Prostate gland (tissue), 2 donors: ENCODE measurements at regions not wholly inside any gene's neighbourhood (a gene's known extent, or its start where the extent isn't known, plus 50 kb on each side); places are given as distances from the start of the nearest gene placed in this dataset.

Source experiments
- CTCF ChIP-seq, 4 experiments: fragments of 200-600 bp in 2 of 4; fragments of 450-650 bp in 2 of 4; sonication (generic) in 2 of 4; IDR thresholded peaks; 1 replicate in 3 of 4; 2 replicates in 1 of 4; pipeline ENCODE4 v1.5.1; 2016 to 2019; ENCODE audit warnings: antibody characterized with exemption in 4 of 4, mild to moderate bottlenecking in 2 of 4, moderate library complexity in 2 of 4
- POLR2AphosphoS5 ChIP-seq: sonication (generic); formaldehyde crosslinking; IDR thresholded peaks from one replicate; pipeline ENCODE4 v1.6.1; 2017; ENCODE audit warnings: antibody characterized with exemption

- TF ChIP-seq CTCF (IDR thresholded peaks at IDR 0.05) (no peak), POLR2AphosphoS5 (no peak)
Measured at GRCh38 chr2:163319006-163319405, 416.8 kb downstream of the FIGN start.
